H9 (cell line): ENCODE measurements at regions not wholly inside any gene's neighbourhood (a gene's known extent, or its start where the extent isn't known, plus 50 kb on each side); places are given as distances from the start of the nearest gene placed in this dataset.

Source experiments
- DNase-seq: peaks from one replicate; pipeline ENCODE4 v3.0.0-alpha.2; 2017
- H2AFZ ChIP-seq: one replicate; pipeline ENCODE4 v1.6.1; 2013; ENCODE audit warnings: mild to moderate bottlenecking, low read length, control low read depth, moderate library complexity
- H2AK5ac ChIP-seq: 2 replicates; pipeline ENCODE4 v1.6.1; 2013; ENCODE audit warnings: low read length, control low read depth, mixed read lengths; ENCODE audit not compliant: insufficient read length
- H2BK120ac ChIP-seq: one replicate; pipeline ENCODE4 v1.6.1; 2013; ENCODE audit warnings: low read depth, mild to moderate bottlenecking, low read length, control low read depth, inconsistent platforms; ENCODE audit not compliant: poor library complexity, severe bottlenecking
- H2BK12ac ChIP-seq: 2 replicates; pipeline ENCODE4 v1.6.1; 2013; ENCODE audit warnings: low read length, control low read depth, mixed read lengths, low read depth; ENCODE audit not compliant: insufficient read length
- H2BK15ac ChIP-seq: 2 replicates; pipeline ENCODE4 v1.6.1; 2013; ENCODE audit warnings: low read depth, low read length, control low read depth
- H2BK20ac ChIP-seq: one replicate; pipeline ENCODE4 v1.6.1; 2013; ENCODE audit warnings: low read depth, mild to moderate bottlenecking, low read length, control low read depth, inconsistent platforms; ENCODE audit not compliant: poor library complexity, severe bottlenecking
- H2BK5ac ChIP-seq: 2 replicates; pipeline ENCODE4 v1.6.1; 2013; ENCODE audit warnings: low read length, control low read depth, mixed read lengths; ENCODE audit not compliant: insufficient read length
- H3K14ac ChIP-seq: 2 replicates; pipeline ENCODE4 v1.6.1; 2013; ENCODE audit warnings: low read length, control low read depth; ENCODE audit not compliant: insufficient read depth
- H3K18ac ChIP-seq: 2 replicates; pipeline ENCODE4 v1.6.1; 2013; ENCODE audit warnings: low read depth, mild to moderate bottlenecking, mixed read lengths, low read length, control low read depth; ENCODE audit not compliant: insufficient read length
- H3K23ac ChIP-seq: 2 replicates; pipeline ENCODE4 v1.6.1; 2013; ENCODE audit warnings: low read length, control low read depth, mixed read lengths, low read depth; ENCODE audit not compliant: insufficient read length
- H3K23me2 ChIP-seq: 2 replicates; pipeline ENCODE4 v1.6.1; 2013; ENCODE audit warnings: low read depth, mild to moderate bottlenecking, mixed read lengths, low read length, control low read depth; ENCODE audit not compliant: insufficient read length, poor library complexity, severe bottlenecking
- H3K27ac ChIP-seq: 2 replicates; pipeline ENCODE4 v1.5.1; 2013; ENCODE audit warnings: low read length, control low read depth, mixed read lengths, low read depth; ENCODE audit not compliant: insufficient read length
- H3K27me3 ChIP-seq: 2 replicates; pipeline ENCODE4 v1.6.1; 2013; ENCODE audit warnings: low read length, control low read depth, inconsistent platforms; ENCODE audit not compliant: insufficient read depth
- H3K4ac ChIP-seq: 2 replicates; pipeline ENCODE4 v1.6.1; 2013; ENCODE audit warnings: low read depth, mild to moderate bottlenecking, control low read depth, inconsistent platforms, low read length, moderate library complexity
- H3K4me1 ChIP-seq: 2 replicates; pipeline ENCODE4 v1.6.1; 2013; ENCODE audit warnings: low read length, control low read depth, inconsistent platforms; ENCODE audit not compliant: insufficient read depth
- H3K4me2 ChIP-seq: 2 replicates; pipeline ENCODE4 v1.6.1; 2013; ENCODE audit warnings: low read length, control low read depth, mixed read lengths; ENCODE audit not compliant: insufficient read length, insufficient read depth
- H3K56ac ChIP-seq: 2 replicates; pipeline ENCODE4 v1.6.1; 2013; ENCODE audit warnings: low read depth, mild to moderate bottlenecking, mixed read lengths, low read length, control low read depth; ENCODE audit not compliant: insufficient read length
- H3K79me1 ChIP-seq: 2 replicates; pipeline ENCODE4 v1.6.1; 2013; ENCODE audit warnings: low read depth, mild to moderate bottlenecking, moderate library complexity, low read length, control low read depth, inconsistent platforms; ENCODE audit not compliant: insufficient read depth, poor library complexity, severe bottlenecking
- H3K79me2 ChIP-seq: 2 replicates; pipeline ENCODE4 v1.6.1; 2013; ENCODE audit warnings: low read length, control low read depth, inconsistent platforms; ENCODE audit not compliant: insufficient read depth
- H3K9ac ChIP-seq: 2 replicates; pipeline ENCODE4 v1.6.1; 2013; ENCODE audit warnings: low read length, control low read depth, mixed read lengths; ENCODE audit not compliant: insufficient read length; ENCODE audit errors: extremely low read depth
- H3K9me3 ChIP-seq: one replicate; pipeline ENCODE4 v1.6.1; 2013; ENCODE audit warnings: low read depth, low read length, inconsistent platforms; ENCODE audit not compliant: control insufficient read depth
- H3T11ph ChIP-seq: one replicate; pipeline ENCODE4 v1.6.1; 2013; ENCODE audit warnings: mild to moderate bottlenecking, low read length, control low read depth, inconsistent platforms
- H4K20me1 ChIP-seq: one replicate; pipeline ENCODE4 v1.6.1; 2013; ENCODE audit not compliant: control insufficient read depth, insufficient read length, insufficient read depth
- H4K5ac ChIP-seq: 2 replicates; pipeline ENCODE4 v1.6.1; 2013; ENCODE audit warnings: low read depth, mild to moderate bottlenecking, mixed read lengths, low read length, control low read depth; ENCODE audit not compliant: insufficient read length
- H4K8ac ChIP-seq: replicated peaks from 2 replicates; pipeline ENCODE4 v1.6.1; 2013; ENCODE audit warnings: low read length, control low read depth, mixed read lengths, low read depth; ENCODE audit not compliant: insufficient read length
- H4K91ac ChIP-seq: 2 replicates; pipeline ENCODE4 v1.6.1; 2013; ENCODE audit warnings: low read depth, mild to moderate bottlenecking, moderate library complexity, mixed read lengths, low read length, control low read depth; ENCODE audit not compliant: insufficient read length
- H3K27ac Mint-ChIP-seq, 3 experiments: 2 replicates in 2 of 3; 3 replicates in 1 of 3; pipeline ENCODE4 v1.8.0; 2020 to 2021; ENCODE audit warnings: mixed read lengths in 3 of 3, mild to moderate bottlenecking in 1 of 3, moderate library complexity in 1 of 3
- H3K27me3 Mint-ChIP-seq: 2 replicates; pipeline ENCODE4 v1.8.0; 2021; ENCODE audit warnings: low read depth, mild to moderate bottlenecking, moderate library complexity, mixed read lengths
- H3K36me3 Mint-ChIP-seq, 3 experiments: 2 replicates in 2 of 3; 3 replicates in 1 of 3; pipeline ENCODE4 v1.8.0; 2020 to 2021; ENCODE audit warnings: low read depth in 3 of 3, mixed read lengths in 3 of 3; ENCODE audit not compliant: insufficient read depth in 1 of 3
- H3K4me1 Mint-ChIP-seq, 2 experiments: 2 replicates each; pipeline ENCODE4 v1.8.0; 2020; ENCODE audit warnings: mixed read lengths in 2 of 2
- H3K4me3 Mint-ChIP-seq, 2 experiments: 2 replicates in 1 of 2; 3 replicates in 1 of 2; pipeline ENCODE4 v1.8.0; 2020 to 2021; ENCODE audit warnings: mild to moderate bottlenecking in 2 of 2, mixed read lengths in 2 of 2, moderate library complexity in 1 of 2
- H3K9me3 Mint-ChIP-seq, 2 experiments: 2 replicates in 1 of 2; 3 replicates in 1 of 2; pipeline ENCODE4 v1.8.0; 2020; ENCODE audit warnings: mild to moderate bottlenecking in 2 of 2, mixed read lengths in 2 of 2, moderate library complexity in 1 of 2
- CTCF ChIP-seq: fragments of 200-600 bp; sonication (generic); conservative IDR thresholded peaks from 3 replicates; pipeline ENCODE4 v1.8.0; 2021; ENCODE audit warnings: antibody characterized with exemption, mild to moderate bottlenecking
- WGBS: extraction: QIAGEN DNeasy Blood & Tissue Kit; methylation state at CpG from one replicate; pipeline ENCODE4 v1.1.7; 2013; ENCODE audit warnings: missing lambda C conversion rate, low lambda C conversion rate, mixed read lengths; ENCODE audit not compliant: insufficient read length; ENCODE audit errors: extremely low coverage; 5-methylcytosine and 5-hydroxymethylcytosine counted together

- Histone ChIP-seq H2BK20ac (no peak overlapping the region), H3K4me2 (no peak overlapping the region), H3K9me3 (no peaks in the 10 kb centered on the region), H3K23me2 (no peaks in the 10 kb centered on the region), H4K8ac (no peak overlapping the region), H3T11ph (no peak overlapping the region), H3K9ac (no peak overlapping the region), H3K4ac (no peak overlapping the region), H2BK12ac (no peak overlapping the region), H3K23ac (no peak overlapping the region), H3K79me2 (no peaks in the 10 kb centered on the region), H3K18ac (no peak overlapping the region), H2AK5ac (no peak overlapping the region), H3K56ac (no peak overlapping the region), H3K27me3 (no peaks in the 10 kb centered on the region), H4K91ac (no peak overlapping the region), H2AFZ (no peak overlapping the region), H4K5ac (no peak overlapping the region), H2BK5ac (no peak overlapping the region), H3K79me1 (no peaks in the 10 kb centered on the region), H2BK120ac (no peak overlapping the region), H3K27ac (no peak overlapping the region), H2BK15ac (no peak overlapping the region), H4K20me1 (no peaks in the 10 kb centered on the region), H3K4me1 (no peaks in the 10 kb centered on the region; the same call in 1 of the 2 replicates), H3K14ac (no peak overlapping the region)
- TF ChIP-seq CTCF, result no peak
- H3K27me3 Mint-ChIP-seq, result no peaks in the 10 kb centered on the region
- no peak overlapping the region for H3K4me3 Mint-ChIP-seq
- no peak for DNase-seq
- WGBS, result no CpG with 5 or more reads among the region's 4 CpGs
- peaks cover 7% of the 10 kb centered on the region in 2 experiments for H3K4me1 Mint-ChIP-seq
- no peaks in the 10 kb centered on the region for H3K9me3 Mint-ChIP-seq
- no peaks in the 10 kb centered on the region for H3K36me3 Mint-ChIP-seq
- no peak overlapping the region for H3K27ac Mint-ChIP-seq
Observed at GRCh38 chr1:221416142-221416541, 325.7 kb downstream of the DUSP10 start.
